ENCODE measurements at regions not wholly inside any gene's neighbourhood (a gene's known extent, or its start where the extent isn't known, plus 50 kb on each side); places are given as distances from the start of the nearest gene placed in this dataset.

DNA sequence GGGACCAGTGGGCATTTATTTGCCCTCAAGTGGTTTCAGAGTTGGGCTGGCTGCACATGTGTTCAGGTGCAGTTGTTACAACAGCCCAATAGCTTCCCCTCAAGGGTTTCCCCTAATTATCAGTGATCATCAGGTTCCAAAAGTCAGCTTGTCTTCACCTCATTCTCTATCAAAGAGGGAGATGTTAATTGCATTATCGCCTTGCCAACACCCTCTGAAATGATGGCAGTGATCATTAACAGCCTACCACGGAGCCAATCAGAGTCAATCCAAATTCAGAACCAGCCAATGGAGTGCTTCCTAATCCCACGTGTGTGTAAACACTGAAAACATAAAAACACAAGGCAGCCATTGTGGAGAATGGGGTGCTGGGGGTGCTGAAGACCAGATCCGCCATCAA is 248.4 kb upstream of the ZNF507 start:
- intact Hi-C loops (cut with micrococcal nuclease), result no loop called here
- H3K36me3 Mint-ChIP-seq (ENCODE audit: low read depth), result no peaks in the 10 kb centered on the region
- ATAC-seq (ENCODE audit: low read depth) (no peak), DNase-seq (no peak)
- H3K27ac Mint-ChIP-seq, result no peak overlapping the region
- H3K4me1 Mint-ChIP-seq, result no peaks in the 10 kb centered on the region
- no peaks in the 10 kb centered on the region for H3K27me3 Mint-ChIP-seq
- H3K4me3 Mint-ChIP-seq, result no peak overlapping the region
- ChIA-PET POLR2A (no interaction called here), CTCF (no interaction called here)
- H3K9me3 Mint-ChIP-seq, result peaks cover 29% of the 10 kb centered on the region
- no peak for TF ChIP-seq CTCF (IDR thresholded peaks at IDR 0.05)

DNA sequence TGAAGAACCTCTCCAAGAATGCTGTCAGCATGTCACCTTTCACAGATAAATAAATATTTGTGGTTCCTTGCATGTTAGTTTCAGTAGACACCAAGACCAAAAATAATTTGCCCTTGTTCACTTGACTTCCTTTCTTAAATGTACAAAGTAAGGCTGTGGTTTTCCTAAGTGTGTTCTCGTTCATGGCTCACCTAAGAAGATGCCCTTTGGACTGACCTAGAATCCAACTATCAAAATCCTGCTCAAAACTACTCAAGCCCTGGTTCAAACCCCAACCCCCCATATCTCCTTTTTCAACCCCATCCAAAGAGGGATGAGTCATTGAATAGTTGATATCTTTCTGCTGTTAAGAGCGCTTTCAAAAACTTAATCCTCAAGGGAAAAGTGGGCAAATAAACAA is 247.8 kb upstream of the ZNF507 start:
- CTCF ChIA-PET, result no interaction called here
- TF ChIP-seq CTCF (IDR thresholded peaks at IDR 0.05), result no peak
- Mint-ChIP-seq H3K27ac (no peak overlapping the region), H3K27me3 (peaks cover under 1% of the 10 kb centered on the region), H3K36me3 (ENCODE audit: low read depth) (no peaks in the 10 kb centered on the region), H3K4me3 (no peak overlapping the region), H3K4me1 (no peaks in the 10 kb centered on the region), H3K9me3 (peaks cover 29% of the 10 kb centered on the region)
- POLR2A ChIA-PET, result no interaction called here
- DNase-seq (no peak), ATAC-seq (ENCODE audit: low read depth) (no peak)
- intact Hi-C loops (cut with micrococcal nuclease), result no loop called here

DNA sequence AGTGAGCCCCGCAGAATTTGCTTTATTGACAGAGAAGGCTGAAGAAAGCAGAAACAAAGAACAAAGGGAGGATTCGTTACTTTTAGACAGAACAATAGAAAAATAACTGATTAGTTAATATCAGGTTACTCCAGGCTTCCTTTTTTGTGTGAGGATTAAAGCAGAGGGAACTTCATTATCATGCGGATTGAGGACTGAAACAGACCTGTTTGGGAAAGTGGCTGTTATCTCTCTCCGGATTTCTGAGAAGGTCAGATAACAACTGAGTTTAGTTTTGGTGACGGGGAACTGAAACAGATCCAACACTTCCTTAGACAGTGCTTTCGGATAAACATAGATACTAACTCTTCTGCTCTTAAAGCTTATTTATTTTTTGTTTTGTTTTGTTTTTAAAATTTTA is 246.4 kb upstream of the ZNF507 start:
- peaks cover 3% of the 10 kb centered on the region for H3K27me3 Mint-ChIP-seq
- CTCF ChIA-PET, result no interaction called here
- no peak overlapping the region for H3K27ac Mint-ChIP-seq
- ATAC-seq (ENCODE audit: low read depth) (no peak), DNase-seq (no peak)
- intact Hi-C loops (cut with micrococcal nuclease), result no loop called here
- H3K9me3 Mint-ChIP-seq, result peaks cover 26% of the 10 kb centered on the region
- TF ChIP-seq CTCF (IDR thresholded peaks at IDR 0.05), result no peak
- H3K36me3 Mint-ChIP-seq (ENCODE audit: low read depth), result no peaks in the 10 kb centered on the region
- no peak overlapping the region for H3K4me3 Mint-ChIP-seq
- H3K4me1 Mint-ChIP-seq, result no peaks in the 10 kb centered on the region
- POLR2A ChIA-PET, result no interaction called here

DNA sequence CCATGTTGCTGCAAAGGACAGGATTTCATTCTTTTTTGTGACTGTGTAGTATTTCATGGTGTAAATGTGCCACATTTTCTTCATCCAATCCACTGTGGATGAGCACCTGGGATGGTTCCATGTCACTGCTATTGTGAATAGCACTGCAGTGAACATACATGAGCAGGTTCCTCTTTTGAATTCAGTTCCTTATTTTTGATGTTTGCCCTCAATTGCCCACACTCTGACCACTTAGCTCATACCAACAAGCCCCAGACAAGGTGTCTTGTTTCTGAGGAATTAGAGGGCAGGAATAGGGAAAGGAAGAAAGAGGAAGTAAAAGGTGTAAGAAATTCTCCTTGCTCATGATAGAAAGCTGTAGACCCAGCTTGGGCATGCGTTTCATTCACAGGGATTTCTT is 244.2 kb upstream of the ZNF507 start:
- H3K4me1 Mint-ChIP-seq, result no peaks in the 10 kb centered on the region
- no peak overlapping the region for H3K27ac Mint-ChIP-seq
- H3K27me3 Mint-ChIP-seq, result peaks cover 8% of the 10 kb centered on the region
- ChIA-PET CTCF (no interaction called here), POLR2A (no interaction called here)
- DNase-seq (no peak), ATAC-seq (ENCODE audit: low read depth) (no peak)
- no peak overlapping the region for H3K4me3 Mint-ChIP-seq
- peaks cover 26% of the 10 kb centered on the region for H3K9me3 Mint-ChIP-seq
- intact Hi-C loops (cut with micrococcal nuclease), result no loop called here
- TF ChIP-seq CTCF (IDR thresholded peaks at IDR 0.05), result no peak
- H3K36me3 Mint-ChIP-seq (ENCODE audit: low read depth), result no peaks in the 10 kb centered on the region

- no peak for TF ChIP-seq CTCF (IDR thresholded peaks at IDR 0.05)
- intact Hi-C loops (cut with micrococcal nuclease), result no loop called here
- Mint-ChIP-seq H3K4me1 (no peaks in the 10 kb centered on the region), H3K9me3 (peaks cover 27% of the 10 kb centered on the region), H3K27ac (no peak overlapping the region), H3K4me3 (no peak overlapping the region), H3K27me3 (peaks cover 8% of the 10 kb centered on the region), H3K36me3 (ENCODE audit: low read depth) (no peaks in the 10 kb centered on the region)
- ATAC-seq (ENCODE audit: low read depth) (no peak), DNase-seq (no peak)
- ChIA-PET POLR2A (no interaction called here), CTCF (no interaction called here)
Measured at GRCh38 chr19:32103541-32103940, 241.9 kb upstream of the ZNF507 start.
